Esophagus squamous epithelium (tissue), 5 donors: ENCODE measurements at regions not wholly inside any gene's neighbourhood (a gene's known extent, or its start where the extent isn't known, plus 50 kb on each side); places are given as distances from the start of the nearest gene placed in this dataset.

ENCODE experiments used
- DNase-seq: peaks from one replicate; lab custom pipeline; 2025; lab: John Stamatoyannopoulos, UW
- H3K27ac ChIP-seq, 4 donors: fragments of 200-600 bp; sonication (generic); one replicate each; pipeline ENCODE4 v1.5.1; 2016 to 2019; ENCODE audit warnings: mild to moderate bottlenecking in 1 of 4
- H3K27me3 ChIP-seq, 4 donors: fragments of 200-600 bp; sonication (generic); 1 replicate in 3 of 4; 2 replicates in 1 of 4; pipeline versions ENCODE4 v1.5.1 to v1.6.0; 2017 to 2021; ENCODE audit warnings: antibody characterized with exemption in 1 of 4
- H3K36me3 ChIP-seq, 3 donors: fragments of 200-600 bp; sonication (generic); one replicate each; pipeline ENCODE4 v1.5.1; 2016 to 2019
- H3K4me1 ChIP-seq, 3 donors: fragments of 200-600 bp; sonication (generic); one replicate each; pipeline ENCODE4 v1.5.1; 2017 to 2019
- H3K4me3 ChIP-seq, 4 donors: fragments of 200-600 bp; sonication (generic); 1 replicate in 3 of 4; 2 replicates in 1 of 4; pipeline ENCODE4 v1.5.1; 2016 to 2019; ENCODE audit warnings: mild to moderate bottlenecking in 2 of 4, moderate library complexity in 1 of 4
- H3K9me3 ChIP-seq, 3 donors: fragments of 200-600 bp; sonication (generic); one replicate each; pipeline ENCODE4 v1.5.1; 2016 to 2019
- CTCF ChIP-seq, 6 experiments: fragments of 450-650 bp in 4 of 6; fragments of 200-600 bp in 2 of 6; sonication (generic) in 2 of 6; IDR thresholded peaks; one replicate each; pipeline ENCODE4 v1.5.1; 2016 to 2019; ENCODE audit warnings: antibody characterized with exemption in 6 of 6, mild to moderate bottlenecking in 4 of 6, moderate library complexity in 4 of 6
- POLR2A ChIP-seq, 4 donors: fragments of 450-650 bp; IDR thresholded peaks; one replicate each; pipeline ENCODE4 v1.6.1; 2017; ENCODE audit warnings: antibody characterized with exemption in 4 of 4, mild to moderate bottlenecking in 4 of 4, moderate library complexity in 3 of 4
- WGBS, 2 donors: methylation state at CpG; one replicate each; pipeline ENCODE4 v1.1.5; 2018; 5-methylcytosine and 5-hydroxymethylcytosine counted together
- intact Hi-C: fragments of 100-400 bp; cut with DNase I; formaldehyde crosslinking; loops from one replicate; pipeline ENCODE4 v1.15.0; 2022
- donor health status: DM: yes; HTN: yes; CAD: no.

- TF ChIP-seq CTCF (IDR thresholded peaks at IDR 0.05) = no peak
- TF ChIP-seq POLR2A (IDR thresholded peaks at IDR 0.05) = no peak
- no peaks in the 10 kb centered on the region for H3K27me3 ChIP-seq
- no peak overlapping the region for H3K27ac ChIP-seq
- WGBS, 2 donors = 28 to 41% methylated on average over 3 of the region's 3 CpGs
- H3K36me3 ChIP-seq = no peaks in the 10 kb centered on the region
- DNase-seq = no peak
- intact Hi-C loops = no loop called here
- no peaks in the 10 kb centered on the region for H3K9me3 ChIP-seq
- H3K4me1 ChIP-seq = no peaks in the 10 kb centered on the region
- no peak overlapping the region for H3K4me3 ChIP-seq
Observed at GRCh38 chrX:98067611-98068010, 1183.9 kb downstream of the RPA4 start.

- Histone ChIP-seq H3K4me3 (no peak overlapping the region), H3K4me1 (no peaks in the 10 kb centered on the region), H3K36me3 (no peaks in the 10 kb centered on the region), H3K27me3 (no peaks in the 10 kb centered on the region), H3K27ac (no peak overlapping the region), H3K9me3 (no peaks in the 10 kb centered on the region)
- TF ChIP-seq POLR2A (IDR thresholded peaks at IDR 0.05) (no peak), CTCF (IDR thresholded peaks at IDR 0.05) (no peak)
- WGBS, 2 donors = 64 to 75% methylated on average over 3 of the region's 3 CpGs
- no peak for DNase-seq
- intact Hi-C loops = no loop called here
Observed at GRCh38 chrX:98068024-98068580, 1184.4 kb downstream of the RPA4 start.

GRCh38 chrX:98071331-98071730, 1187.6 kb downstream of the RPA4 start:
- Histone ChIP-seq H3K4me3 (no peak overlapping the region), H3K4me1 (no peaks in the 10 kb centered on the region), H3K27ac (no peak overlapping the region), H3K27me3 (no peaks in the 10 kb centered on the region), H3K36me3 (no peaks in the 10 kb centered on the region), H3K9me3 (no peaks in the 10 kb centered on the region)
- 17 to 28% methylated on average over 2 of the region's 2 CpGs for WGBS, 2 donors
- intact Hi-C loops = no loop called here
- TF ChIP-seq POLR2A (IDR thresholded peaks at IDR 0.05) (no peak), CTCF (IDR thresholded peaks at IDR 0.05) (no peak)
- no peak for DNase-seq

- Histone ChIP-seq H3K27me3 (no peaks in the 10 kb centered on the region), H3K4me1 (no peaks in the 10 kb centered on the region), H3K36me3 (no peaks in the 10 kb centered on the region), H3K9me3 (peaks cover 0 to 5% (median 0%) of the 10 kb centered on the region in 3 donors), H3K4me3 (no peak overlapping the region), H3K27ac (no peak overlapping the region)
- TF ChIP-seq CTCF (IDR thresholded peaks at IDR 0.05) (no peak), POLR2A (IDR thresholded peaks at IDR 0.05) (no peak)
- no peak for DNase-seq
- intact Hi-C loops = no loop called here
- 80 to 83% methylated on average over 5 of the region's 5 CpGs for WGBS, 2 donors
Observed at GRCh38 chrX:98077440-98077839, 1193.7 kb downstream of the RPA4 start.

GRCh38 chrX:98111684-98112083, 1228.0 kb downstream of the RPA4 start:
- intact Hi-C loops = no loop called here
- Histone ChIP-seq H3K4me1 (no peaks in the 10 kb centered on the region), H3K27me3 (no peaks in the 10 kb centered on the region), H3K27ac (no peak overlapping the region), H3K4me3 (no peak overlapping the region), H3K9me3 (no peaks in the 10 kb centered on the region), H3K36me3 (no peaks in the 10 kb centered on the region)
- no peak for DNase-seq
- no peak for TF ChIP-seq CTCF (IDR thresholded peaks at IDR 0.05)
- no peak for TF ChIP-seq POLR2A (IDR thresholded peaks at IDR 0.05)
- WGBS, 2 donors = 58 to 69% methylated on average over 3 of the region's 3 CpGs
